H9 (cell line): ENCODE measurements at regions not wholly inside any gene's neighbourhood (a gene's known extent, or its start where the extent isn't known, plus 50 kb on each side); places are given as distances from the start of the nearest gene placed in this dataset.

Experiments used
- DNase-seq: peaks from one replicate; pipeline ENCODE4 v3.0.0-alpha.2; 2017
- H2AFZ ChIP-seq: one replicate; pipeline ENCODE4 v1.6.1; 2013; ENCODE audit warnings: mild to moderate bottlenecking, low read length, control low read depth, moderate library complexity
- H2AK5ac ChIP-seq: 2 replicates; pipeline ENCODE4 v1.6.1; 2013; ENCODE audit warnings: low read length, control low read depth, mixed read lengths; ENCODE audit not compliant: insufficient read length
- H2BK120ac ChIP-seq: one replicate; pipeline ENCODE4 v1.6.1; 2013; ENCODE audit warnings: low read depth, mild to moderate bottlenecking, low read length, control low read depth, inconsistent platforms; ENCODE audit not compliant: poor library complexity, severe bottlenecking
- H2BK12ac ChIP-seq: 2 replicates; pipeline ENCODE4 v1.6.1; 2013; ENCODE audit warnings: low read length, control low read depth, mixed read lengths, low read depth; ENCODE audit not compliant: insufficient read length
- H2BK15ac ChIP-seq: 2 replicates; pipeline ENCODE4 v1.6.1; 2013; ENCODE audit warnings: low read depth, low read length, control low read depth
- H2BK20ac ChIP-seq: one replicate; pipeline ENCODE4 v1.6.1; 2013; ENCODE audit warnings: low read depth, mild to moderate bottlenecking, low read length, control low read depth, inconsistent platforms; ENCODE audit not compliant: poor library complexity, severe bottlenecking
- H2BK5ac ChIP-seq: 2 replicates; pipeline ENCODE4 v1.6.1; 2013; ENCODE audit warnings: low read length, control low read depth, mixed read lengths; ENCODE audit not compliant: insufficient read length
- H3K14ac ChIP-seq: 2 replicates; pipeline ENCODE4 v1.6.1; 2013; ENCODE audit warnings: low read length, control low read depth; ENCODE audit not compliant: insufficient read depth
- H3K18ac ChIP-seq: 2 replicates; pipeline ENCODE4 v1.6.1; 2013; ENCODE audit warnings: low read depth, mild to moderate bottlenecking, mixed read lengths, low read length, control low read depth; ENCODE audit not compliant: insufficient read length
- H3K23ac ChIP-seq: 2 replicates; pipeline ENCODE4 v1.6.1; 2013; ENCODE audit warnings: low read length, control low read depth, mixed read lengths, low read depth; ENCODE audit not compliant: insufficient read length
- H3K23me2 ChIP-seq: 2 replicates; pipeline ENCODE4 v1.6.1; 2013; ENCODE audit warnings: low read depth, mild to moderate bottlenecking, mixed read lengths, low read length, control low read depth; ENCODE audit not compliant: insufficient read length, poor library complexity, severe bottlenecking
- H3K27ac ChIP-seq: 2 replicates; pipeline ENCODE4 v1.5.1; 2013; ENCODE audit warnings: low read length, control low read depth, mixed read lengths, low read depth; ENCODE audit not compliant: insufficient read length
- H3K27me3 ChIP-seq: 2 replicates; pipeline ENCODE4 v1.6.1; 2013; ENCODE audit warnings: low read length, control low read depth, inconsistent platforms; ENCODE audit not compliant: insufficient read depth
- H3K4ac ChIP-seq: 2 replicates; pipeline ENCODE4 v1.6.1; 2013; ENCODE audit warnings: low read depth, mild to moderate bottlenecking, control low read depth, inconsistent platforms, low read length, moderate library complexity
- H3K4me1 ChIP-seq: 2 replicates; pipeline ENCODE4 v1.6.1; 2013; ENCODE audit warnings: low read length, control low read depth, inconsistent platforms; ENCODE audit not compliant: insufficient read depth
- H3K4me2 ChIP-seq: 2 replicates; pipeline ENCODE4 v1.6.1; 2013; ENCODE audit warnings: low read length, control low read depth, mixed read lengths; ENCODE audit not compliant: insufficient read length, insufficient read depth
- H3K56ac ChIP-seq: 2 replicates; pipeline ENCODE4 v1.6.1; 2013; ENCODE audit warnings: low read depth, mild to moderate bottlenecking, mixed read lengths, low read length, control low read depth; ENCODE audit not compliant: insufficient read length
- H3K79me1 ChIP-seq: 2 replicates; pipeline ENCODE4 v1.6.1; 2013; ENCODE audit warnings: low read depth, mild to moderate bottlenecking, moderate library complexity, low read length, control low read depth, inconsistent platforms; ENCODE audit not compliant: insufficient read depth, poor library complexity, severe bottlenecking
- H3K79me2 ChIP-seq: 2 replicates; pipeline ENCODE4 v1.6.1; 2013; ENCODE audit warnings: low read length, control low read depth, inconsistent platforms; ENCODE audit not compliant: insufficient read depth
- H3K9ac ChIP-seq: 2 replicates; pipeline ENCODE4 v1.6.1; 2013; ENCODE audit warnings: low read length, control low read depth, mixed read lengths; ENCODE audit not compliant: insufficient read length; ENCODE audit errors: extremely low read depth
- H3K9me3 ChIP-seq: one replicate; pipeline ENCODE4 v1.6.1; 2013; ENCODE audit warnings: low read depth, low read length, inconsistent platforms; ENCODE audit not compliant: control insufficient read depth
- H3T11ph ChIP-seq: one replicate; pipeline ENCODE4 v1.6.1; 2013; ENCODE audit warnings: mild to moderate bottlenecking, low read length, control low read depth, inconsistent platforms
- H4K20me1 ChIP-seq: one replicate; pipeline ENCODE4 v1.6.1; 2013; ENCODE audit not compliant: control insufficient read depth, insufficient read length, insufficient read depth
- H4K5ac ChIP-seq: 2 replicates; pipeline ENCODE4 v1.6.1; 2013; ENCODE audit warnings: low read depth, mild to moderate bottlenecking, mixed read lengths, low read length, control low read depth; ENCODE audit not compliant: insufficient read length
- H4K8ac ChIP-seq: replicated peaks from 2 replicates; pipeline ENCODE4 v1.6.1; 2013; ENCODE audit warnings: low read length, control low read depth, mixed read lengths, low read depth; ENCODE audit not compliant: insufficient read length
- H4K91ac ChIP-seq: 2 replicates; pipeline ENCODE4 v1.6.1; 2013; ENCODE audit warnings: low read depth, mild to moderate bottlenecking, moderate library complexity, mixed read lengths, low read length, control low read depth; ENCODE audit not compliant: insufficient read length
- H3K27ac Mint-ChIP-seq, 3 experiments: 2 replicates in 2 of 3; 3 replicates in 1 of 3; pipeline ENCODE4 v1.8.0; 2020 to 2021; ENCODE audit warnings: mixed read lengths in 3 of 3, mild to moderate bottlenecking in 1 of 3, moderate library complexity in 1 of 3
- H3K27me3 Mint-ChIP-seq: 2 replicates; pipeline ENCODE4 v1.8.0; 2021; ENCODE audit warnings: low read depth, mild to moderate bottlenecking, moderate library complexity, mixed read lengths
- H3K36me3 Mint-ChIP-seq, 3 experiments: 2 replicates in 2 of 3; 3 replicates in 1 of 3; pipeline ENCODE4 v1.8.0; 2020 to 2021; ENCODE audit warnings: low read depth in 3 of 3, mixed read lengths in 3 of 3; ENCODE audit not compliant: insufficient read depth in 1 of 3
- H3K4me1 Mint-ChIP-seq, 2 experiments: 2 replicates each; pipeline ENCODE4 v1.8.0; 2020; ENCODE audit warnings: mixed read lengths in 2 of 2
- H3K4me3 Mint-ChIP-seq, 2 experiments: 2 replicates in 1 of 2; 3 replicates in 1 of 2; pipeline ENCODE4 v1.8.0; 2020 to 2021; ENCODE audit warnings: mild to moderate bottlenecking in 2 of 2, mixed read lengths in 2 of 2, moderate library complexity in 1 of 2
- H3K9me3 Mint-ChIP-seq, 2 experiments: 2 replicates in 1 of 2; 3 replicates in 1 of 2; pipeline ENCODE4 v1.8.0; 2020; ENCODE audit warnings: mild to moderate bottlenecking in 2 of 2, mixed read lengths in 2 of 2, moderate library complexity in 1 of 2
- CTCF ChIP-seq: fragments of 200-600 bp; sonication (generic); conservative IDR thresholded peaks from 3 replicates; pipeline ENCODE4 v1.8.0; 2021; ENCODE audit warnings: antibody characterized with exemption, mild to moderate bottlenecking
- WGBS: extraction: QIAGEN DNeasy Blood & Tissue Kit; methylation state at CpG from one replicate; pipeline ENCODE4 v1.1.7; 2013; ENCODE audit warnings: missing lambda C conversion rate, low lambda C conversion rate, mixed read lengths; ENCODE audit not compliant: insufficient read length; ENCODE audit errors: extremely low coverage; 5-methylcytosine and 5-hydroxymethylcytosine counted together

DNA sequence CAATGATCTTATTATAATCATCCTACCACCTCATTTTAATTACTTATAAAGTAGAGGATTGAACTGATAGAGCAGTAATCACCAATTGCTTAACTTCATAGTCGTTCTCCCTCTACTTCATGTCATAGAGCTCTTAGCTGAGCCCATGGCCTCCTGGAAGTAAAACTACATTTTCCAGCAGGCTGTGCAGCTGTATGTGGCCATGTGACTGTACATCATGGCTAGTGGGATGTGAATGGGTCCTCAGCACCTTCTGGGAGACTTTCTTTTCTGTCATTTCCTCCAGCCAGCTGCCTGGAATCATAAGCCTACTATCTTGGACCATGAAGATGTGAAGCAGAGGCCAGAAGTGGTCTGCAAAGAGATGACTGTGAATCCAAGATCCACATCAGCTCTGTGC lies 128.7 kb upstream of the SKOR2 start:
- Mint-ChIP-seq H3K36me3 (no peaks in the 10 kb centered on the region), H3K4me1 (peaks cover 6 to 12% of the 10 kb centered on the region in 2 experiments), H3K27ac (no peak overlapping the region; a peak in 1 of 7 replicates), H3K27me3 (peaks cover 3% of the 10 kb centered on the region), H3K9me3 (no peaks in the 10 kb centered on the region; a peak in 2 of 5 replicates), H3K4me3 (no peak overlapping the region)
- Histone ChIP-seq H4K20me1 (no peaks in the 10 kb centered on the region), H3K27ac (no peak overlapping the region), H2BK15ac (no peak overlapping the region), H3K79me2 (no peaks in the 10 kb centered on the region), H4K5ac (no peak overlapping the region), H3T11ph (no peak overlapping the region), H3K4me2 (no peak overlapping the region), H3K23ac (no peak overlapping the region), H3K4me1 (no peaks in the 10 kb centered on the region), H3K27me3 (no peaks in the 10 kb centered on the region; the same call in 1 of the 2 replicates), H4K91ac (no peak overlapping the region), H3K56ac (no peak overlapping the region), H2AFZ (no peak overlapping the region), H4K8ac (no peak overlapping the region), H3K18ac (no peak overlapping the region), H2BK5ac (no peak overlapping the region), H3K79me1 (no peaks in the 10 kb centered on the region), H3K9ac (no peak overlapping the region), H3K9me3 (no peaks in the 10 kb centered on the region), H2BK120ac (no peak overlapping the region), H3K4ac (no peak overlapping the region), H2BK20ac (no peak overlapping the region), H2BK12ac (no peak overlapping the region), H2AK5ac (no peak overlapping the region), H3K14ac (no peak overlapping the region), H3K23me2 (no peaks in the 10 kb centered on the region)
- no peak for TF ChIP-seq CTCF
- whole genome bisulfite sequencing, result no CpG with 5 or more reads among the region's 1 CpG
- no peak for DNase-seq
